BLaER1 (cell line): ENCODE measurements at regions not wholly inside any gene's neighbourhood (a gene's known extent, or its start where the extent isn't known, plus 50 kb on each side); places are given as distances from the start of the nearest gene placed in this dataset.

ENCODE experiments used
- H3K27ac ChIP-seq: shearing (Covaris generic); formaldehyde crosslinking; 2 replicates; pipeline ENCODE4 v1.8.1; 2022
- H3K27me3 ChIP-seq: shearing (Covaris generic); formaldehyde crosslinking; 2 replicates; pipeline ENCODE4 v1.8.1; 2022
- H3K36me3 ChIP-seq: shearing (Covaris generic); formaldehyde crosslinking; 2 replicates; pipeline ENCODE4 v1.8.1; 2022
- H3K4me1 ChIP-seq: shearing (Covaris generic); formaldehyde crosslinking; 2 replicates; pipeline ENCODE4 v1.8.1; 2022
- H3K4me2 ChIP-seq: shearing (Covaris generic); formaldehyde crosslinking; 2 replicates; pipeline ENCODE4 v1.8.1; 2022
- H3K4me3 ChIP-seq: shearing (Covaris generic); formaldehyde crosslinking; 2 replicates; pipeline ENCODE4 v1.8.1; 2022
- H3K9ac ChIP-seq: shearing (Covaris generic); formaldehyde crosslinking; 2 replicates; pipeline ENCODE4 v1.8.1; 2022
- H3K9me3 ChIP-seq: shearing (Covaris generic); formaldehyde crosslinking; 2 replicates; pipeline ENCODE4 v1.8.1; 2022
- H4K20me1 ChIP-seq: shearing (Covaris generic); formaldehyde crosslinking; 2 replicates; pipeline ENCODE4 v1.8.1; 2022
- Cebpa-rat ChIP-seq: shearing (Covaris generic); IDR thresholded peaks from 2 replicates; pipeline ENCODE4 v1.8.1; 2022

- TF ChIP-seq Cebpa-rat = no peak
- Histone ChIP-seq H4K20me1 (no peaks in the 10 kb centered on the region), H3K9me3 (no peaks in the 10 kb centered on the region), H3K4me2 (no peak overlapping the region), H3K27ac (no peak overlapping the region), H3K27me3 (no peaks in the 10 kb centered on the region), H3K4me3 (no peak overlapping the region), H3K36me3 (no peaks in the 10 kb centered on the region), H3K9ac (no peak overlapping the region), H3K4me1 (no peaks in the 10 kb centered on the region)
Observed at GRCh38 chr22:47778160-47778658, 1015.8 kb downstream of the TBC1D22A start.

DNA sequence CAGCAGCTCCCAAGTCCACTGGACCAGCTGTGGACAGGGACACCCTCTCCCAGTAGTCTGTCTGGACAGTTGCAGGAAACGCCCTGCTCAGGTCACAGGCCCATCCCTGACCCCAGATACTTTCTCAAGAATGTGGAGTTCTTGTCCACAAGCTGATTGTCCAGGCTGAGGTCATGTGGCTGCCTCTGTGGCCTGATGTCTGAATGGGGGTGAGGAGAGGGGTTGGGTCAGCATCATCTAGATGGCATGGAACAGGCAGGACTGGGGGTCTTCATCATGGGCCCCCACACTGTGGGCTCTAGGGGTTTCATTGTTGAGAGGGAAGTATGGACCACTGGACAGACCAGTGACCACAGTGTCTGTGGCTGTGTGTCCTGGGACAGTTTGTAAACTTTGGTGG, 1015.0 kb downstream of the TBC1D22A start:
- Histone ChIP-seq H3K27ac (no peak overlapping the region), H4K20me1 (no peaks in the 10 kb centered on the region), H3K9me3 (no peaks in the 10 kb centered on the region), H3K4me1 (no peaks in the 10 kb centered on the region), H3K4me2 (no peak overlapping the region), H3K9ac (no peak overlapping the region), H3K27me3 (no peaks in the 10 kb centered on the region), H3K36me3 (no peaks in the 10 kb centered on the region), H3K4me3 (no peak overlapping the region)
- TF ChIP-seq Cebpa-rat = no peak

DNA sequence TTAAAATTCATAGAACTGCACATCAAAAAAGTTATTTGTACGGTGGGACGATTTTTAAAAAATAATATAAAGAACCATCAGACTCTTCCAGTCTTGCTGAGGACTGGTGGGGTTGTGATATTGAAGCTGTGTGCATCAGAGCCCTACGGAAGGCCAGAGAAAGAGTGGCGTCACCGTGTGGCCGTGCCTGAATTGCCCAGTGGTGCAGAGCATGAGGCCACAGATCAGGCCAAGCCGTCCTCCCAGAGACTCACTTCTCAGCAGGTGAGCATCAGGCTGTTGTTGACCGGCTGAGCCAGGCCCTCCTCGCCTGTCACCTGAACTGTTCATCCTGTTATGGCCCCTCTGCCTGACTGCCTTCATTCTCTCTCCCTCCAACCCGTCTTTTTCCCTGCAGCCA, 1013.9 kb downstream of the TBC1D22A start:
- H4K20me1 ChIP-seq = no peaks in the 10 kb centered on the region
- H3K9ac ChIP-seq = no peak overlapping the region
- H3K27ac ChIP-seq = no peak overlapping the region
- no peaks in the 10 kb centered on the region for H3K27me3 ChIP-seq
- no peak for TF ChIP-seq Cebpa-rat
- no peaks in the 10 kb centered on the region for H3K36me3 ChIP-seq
- 0 out of 2 replicates have a peak, but pooled peaks cover 4% of the 10 kb centered on the region for H3K9me3 ChIP-seq
- no peaks in the 10 kb centered on the region for H3K4me1 ChIP-seq
- no peak overlapping the region for H3K4me3 ChIP-seq
- no peak overlapping the region for H3K4me2 ChIP-seq

- no peaks in the 10 kb centered on the region for H3K27me3 ChIP-seq
- H4K20me1 ChIP-seq = no peaks in the 10 kb centered on the region
- H3K27ac ChIP-seq = no peak overlapping the region
- H3K4me3 ChIP-seq = no peak overlapping the region
- TF ChIP-seq Cebpa-rat = no peak
- no peaks in the 10 kb centered on the region for H3K36me3 ChIP-seq
- no peak overlapping the region for H3K9ac ChIP-seq
- no peaks in the 10 kb centered on the region for H3K4me1 ChIP-seq
- H3K4me2 ChIP-seq = no peak overlapping the region
- 0 out of 2 replicates have a peak, but pooled peaks cover 4% of the 10 kb centered on the region for H3K9me3 ChIP-seq
Observed at GRCh38 chr22:47775686-47776085, 1013.2 kb downstream of the TBC1D22A start.

- Histone ChIP-seq H3K27ac (no peak overlapping the region), H3K9ac (no peak overlapping the region), H3K27me3 (no peaks in the 10 kb centered on the region), H3K36me3 (no peaks in the 10 kb centered on the region), H3K4me1 (no peaks in the 10 kb centered on the region), H3K4me2 (no peak overlapping the region), H4K20me1 (no peaks in the 10 kb centered on the region), H3K9me3 (0 out of 2 replicates have a peak, but pooled peaks cover 4% of the 10 kb centered on the region), H3K4me3 (no peak overlapping the region)
- TF ChIP-seq Cebpa-rat = no peak
Observed at GRCh38 chr22:47775191-47775590, 1012.7 kb downstream of the TBC1D22A start.

DNA sequence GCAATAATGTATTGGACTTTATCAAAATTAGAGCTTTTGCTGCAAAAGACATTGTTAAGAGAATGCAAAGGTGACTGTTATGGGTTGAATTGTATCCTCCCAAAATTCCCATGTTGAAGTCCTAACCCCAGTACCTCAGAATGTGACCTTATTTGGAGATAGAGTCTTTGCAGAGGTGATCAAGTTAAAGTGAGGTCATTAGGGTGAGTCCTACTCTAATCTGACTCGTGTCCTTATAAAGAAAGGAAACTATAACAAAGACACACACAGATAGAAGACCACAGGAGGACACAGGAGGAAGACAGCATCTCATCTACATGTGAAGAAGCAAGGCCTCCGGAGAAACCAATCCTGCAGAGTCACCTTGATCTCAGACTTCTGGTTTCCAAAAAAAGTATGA, 1011.2 kb downstream of the TBC1D22A start:
- Histone ChIP-seq H3K4me2 (no peak overlapping the region), H3K9me3 (0 out of 2 replicates have a peak, but pooled peaks cover 4% of the 10 kb centered on the region), H3K27ac (no peak overlapping the region), H3K27me3 (no peaks in the 10 kb centered on the region), H4K20me1 (no peaks in the 10 kb centered on the region), H3K4me1 (no peaks in the 10 kb centered on the region), H3K9ac (no peak overlapping the region), H3K36me3 (no peaks in the 10 kb centered on the region), H3K4me3 (no peak overlapping the region)
- no peak for TF ChIP-seq Cebpa-rat

DNA sequence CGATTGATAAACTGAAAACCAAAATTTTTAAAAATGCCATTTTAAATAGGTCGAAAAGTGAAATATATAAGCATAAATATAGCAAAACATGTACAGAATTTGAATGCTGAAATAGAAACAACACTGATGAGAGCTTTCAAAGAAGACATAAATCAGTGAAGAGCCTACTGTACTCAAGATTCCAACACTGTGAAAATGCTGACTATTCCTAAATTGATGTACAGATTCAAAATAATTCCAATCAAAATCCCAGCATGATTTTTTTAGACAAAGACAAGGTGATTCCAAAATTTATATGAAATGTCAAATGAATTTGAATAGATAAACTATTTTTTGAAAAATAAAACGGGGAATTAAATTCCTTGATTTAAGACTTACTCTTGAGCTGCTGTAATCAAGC, 1010.4 kb downstream of the TBC1D22A start:
- no peaks in the 10 kb centered on the region for H3K27me3 ChIP-seq
- no peak for TF ChIP-seq Cebpa-rat
- H4K20me1 ChIP-seq = no peaks in the 10 kb centered on the region
- H3K4me2 ChIP-seq = no peak overlapping the region
- no peak overlapping the region for H3K9ac ChIP-seq
- H3K4me1 ChIP-seq = no peaks in the 10 kb centered on the region
- H3K4me3 ChIP-seq = no peak overlapping the region
- H3K9me3 ChIP-seq = 0 out of 2 replicates have a peak, but pooled peaks cover 4% of the 10 kb centered on the region
- no peak overlapping the region for H3K27ac ChIP-seq
- H3K36me3 ChIP-seq = no peaks in the 10 kb centered on the region

DNA sequence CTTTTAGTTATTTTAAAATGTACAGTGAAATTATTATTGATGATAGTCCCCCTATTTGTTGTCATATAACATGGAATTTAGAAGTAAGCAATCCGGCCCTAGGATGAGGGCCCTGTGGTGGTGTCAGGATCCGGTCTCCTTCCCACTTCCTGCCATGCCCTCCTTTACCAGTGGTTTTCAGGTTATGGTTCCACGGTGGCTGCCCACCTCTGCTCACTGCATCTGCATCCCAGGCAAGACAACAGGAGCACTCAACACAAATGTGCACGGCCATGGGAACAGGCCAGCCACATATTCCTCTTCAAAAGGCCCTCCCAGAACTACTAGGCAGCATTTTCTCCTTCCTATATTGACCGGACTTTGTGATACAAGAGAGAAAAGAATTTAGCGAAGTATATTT, 1007.2 kb downstream of the TBC1D22A start:
- TF ChIP-seq Cebpa-rat = no peak
- H3K4me3 ChIP-seq = no peak overlapping the region
- H4K20me1 ChIP-seq = no peaks in the 10 kb centered on the region
- H3K27ac ChIP-seq = no peak overlapping the region
- no peaks in the 10 kb centered on the region for H3K27me3 ChIP-seq
- H3K36me3 ChIP-seq = no peaks in the 10 kb centered on the region
- H3K4me1 ChIP-seq = no peaks in the 10 kb centered on the region
- 0 out of 2 replicates have a peak, but pooled peaks cover 4% of the 10 kb centered on the region for H3K9me3 ChIP-seq
- H3K9ac ChIP-seq = no peak overlapping the region
- H3K4me2 ChIP-seq = no peak overlapping the region

GRCh38 chr22:47768027-47768426, 1005.6 kb downstream of the TBC1D22A start:
- H3K27ac ChIP-seq = no peak overlapping the region
- no peak overlapping the region for H3K4me2 ChIP-seq
- no peak overlapping the region for H3K9ac ChIP-seq
- H3K4me3 ChIP-seq = no peak overlapping the region
- no peak for TF ChIP-seq Cebpa-rat
- H4K20me1 ChIP-seq = no peaks in the 10 kb centered on the region
- H3K27me3 ChIP-seq = no peaks in the 10 kb centered on the region
- 0 out of 2 replicates have a peak, but pooled peaks cover 4% of the 10 kb centered on the region for H3K9me3 ChIP-seq
- H3K4me1 ChIP-seq = no peaks in the 10 kb centered on the region
- no peaks in the 10 kb centered on the region for H3K36me3 ChIP-seq

DNA sequence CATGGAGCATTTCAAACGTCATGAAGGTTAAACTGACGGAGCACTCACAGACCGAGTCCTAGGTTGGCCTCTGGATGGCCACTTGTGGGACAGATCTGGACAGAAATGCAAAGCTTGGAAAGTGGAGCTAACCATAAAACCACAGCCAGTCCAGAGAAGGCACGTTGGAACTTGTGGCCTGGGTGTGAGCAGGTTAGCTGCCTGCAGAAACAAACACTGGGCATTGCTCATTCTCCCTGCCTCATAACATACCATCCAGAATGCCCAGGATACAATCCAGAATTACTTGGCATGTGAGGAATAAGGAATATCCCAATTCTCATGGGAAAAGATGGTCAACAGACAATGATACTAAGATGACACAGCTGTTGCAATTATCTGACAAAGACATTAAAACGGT, 1005.0 kb downstream of the TBC1D22A start:
- Histone ChIP-seq H3K36me3 (no peaks in the 10 kb centered on the region), H3K4me1 (no peaks in the 10 kb centered on the region), H3K4me3 (no peak overlapping the region), H3K27me3 (no peaks in the 10 kb centered on the region), H3K27ac (no peak overlapping the region), H3K9ac (no peak overlapping the region), H3K4me2 (no peak overlapping the region), H4K20me1 (no peaks in the 10 kb centered on the region), H3K9me3 (0 out of 2 replicates have a peak, but pooled peaks cover 4% of the 10 kb centered on the region)
- TF ChIP-seq Cebpa-rat = no peak

- Histone ChIP-seq H3K4me1 (no peaks in the 10 kb centered on the region), H3K36me3 (no peaks in the 10 kb centered on the region), H3K9me3 (no peaks in the 10 kb centered on the region), H3K9ac (no peak overlapping the region), H3K27me3 (no peaks in the 10 kb centered on the region), H3K27ac (no peak overlapping the region), H3K4me2 (no peak overlapping the region), H3K4me3 (no peak overlapping the region), H4K20me1 (no peaks in the 10 kb centered on the region)
- TF ChIP-seq Cebpa-rat = no peak
Observed at GRCh38 chr22:47765757-47766156, 1003.3 kb downstream of the TBC1D22A start.
